HT1080 (cell line): ENCODE measurements at regions not wholly inside any gene's neighbourhood (a gene's known extent, or its start where the extent isn't known, plus 50 kb on each side); places are given as distances from the start of the nearest gene placed in this dataset.

Source experiments
- DNase-seq: peaks from one replicate; pipeline ENCODE4 v3.0.0-alpha.2; 2015; ENCODE audit warnings: low read depth

DNA sequence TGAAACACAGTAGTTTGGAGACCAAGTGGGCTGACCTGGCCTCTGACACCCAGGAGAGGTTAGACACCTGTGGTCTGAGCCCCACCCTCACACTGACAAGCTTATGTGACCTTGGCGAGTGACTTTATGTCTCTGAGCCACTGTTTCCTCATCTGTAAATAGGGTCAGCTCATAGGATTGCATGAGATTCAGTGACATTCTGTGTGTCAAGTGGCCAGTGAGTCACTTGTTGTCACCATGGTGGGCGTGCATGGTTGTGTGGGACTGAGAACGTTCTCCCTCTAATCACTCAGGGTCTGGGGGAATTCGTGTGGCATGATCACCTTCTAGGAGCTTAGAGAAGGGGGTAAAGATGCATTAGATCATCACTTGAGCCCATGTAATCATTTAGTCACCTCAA, 146.4 kb downstream of the PHETA1 start:
- no peak for DNase-seq

DNA sequence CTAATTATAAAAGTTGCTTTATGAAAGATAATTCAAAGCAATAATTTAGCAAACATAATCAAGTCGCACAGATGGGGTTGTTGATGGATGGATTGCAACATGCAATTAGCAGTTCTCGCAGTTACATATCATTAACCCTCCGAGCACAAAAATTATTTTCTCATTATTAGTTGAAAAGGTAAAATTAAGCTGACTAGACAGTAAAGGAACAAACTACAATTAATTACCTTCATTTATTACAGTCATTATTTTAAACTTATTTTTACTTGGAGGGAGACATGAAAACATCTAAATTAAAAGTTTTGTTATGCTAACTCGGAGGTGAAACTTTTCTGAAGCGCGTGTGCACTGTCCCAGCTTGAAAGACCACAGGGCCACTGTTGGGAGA, 146.9 kb downstream of the PHETA1 start:
- no peak for DNase-seq

DNA sequence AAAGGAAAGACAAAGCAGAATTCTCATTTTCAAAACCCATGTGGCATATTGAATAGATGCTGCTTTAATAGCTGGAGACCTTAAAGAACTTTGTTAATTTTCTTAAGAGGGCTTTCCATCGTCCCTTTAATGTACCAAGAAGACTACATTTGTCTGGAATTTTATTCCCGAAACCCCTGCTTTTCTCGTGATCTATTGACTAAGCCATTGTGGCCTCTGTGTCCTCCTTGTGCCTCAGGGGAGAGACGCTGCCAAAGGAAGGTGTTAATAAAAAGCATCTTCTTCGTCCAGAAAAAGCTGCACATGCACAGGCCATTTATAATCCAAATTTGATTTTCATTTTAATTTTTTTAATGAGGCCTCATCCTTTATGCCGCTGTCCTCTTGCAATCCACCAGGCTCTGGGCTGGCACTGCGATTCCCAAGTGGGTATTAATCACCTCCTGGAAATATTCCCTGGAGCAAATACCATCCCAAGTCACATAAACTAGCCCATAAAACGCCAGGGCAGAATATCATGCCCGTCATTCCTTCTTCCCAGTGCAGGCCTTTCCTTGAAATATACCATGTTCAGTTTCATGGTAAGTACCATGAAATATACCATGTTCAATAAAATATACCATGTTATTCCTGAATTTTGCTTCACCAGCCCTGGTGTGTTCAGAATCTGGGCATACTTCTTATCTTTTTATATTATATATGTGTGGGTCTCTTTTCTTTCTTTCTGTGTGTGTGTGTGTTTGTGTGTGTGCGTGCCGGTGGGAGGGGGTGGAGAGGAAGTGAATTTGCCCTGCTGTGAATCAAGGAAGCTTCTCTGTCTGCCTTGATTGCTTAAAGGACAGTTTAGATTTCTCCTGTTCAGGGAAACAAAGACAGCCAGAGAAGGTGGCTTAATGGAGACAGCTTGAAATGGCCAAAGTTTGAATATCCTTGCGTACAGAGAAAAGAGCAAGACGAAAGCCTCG, 147.6 kb downstream of the PHETA1 start:
- DNase-seq, result no peak

DNA sequence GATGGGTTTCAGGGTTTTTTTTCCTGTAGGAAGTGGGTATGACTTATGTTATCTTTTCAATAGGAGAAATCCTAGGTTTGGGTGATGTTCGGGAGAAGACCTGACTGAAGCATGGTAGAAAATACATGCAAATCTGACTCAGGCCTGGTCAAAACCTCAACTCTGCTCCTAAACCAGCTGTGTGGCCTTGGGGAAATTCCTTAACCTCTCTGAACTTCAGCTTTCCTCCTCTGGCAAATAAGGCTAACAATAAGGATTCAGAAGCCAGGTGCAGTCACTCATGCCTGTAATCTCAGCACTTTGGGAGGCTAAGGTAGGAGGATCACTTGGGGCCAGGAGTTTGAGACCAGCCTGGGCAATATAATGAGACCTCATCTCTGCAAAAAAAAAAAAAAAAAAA, 148.5 kb downstream of the PHETA1 start:
- DNase-seq, result no peak

DNA sequence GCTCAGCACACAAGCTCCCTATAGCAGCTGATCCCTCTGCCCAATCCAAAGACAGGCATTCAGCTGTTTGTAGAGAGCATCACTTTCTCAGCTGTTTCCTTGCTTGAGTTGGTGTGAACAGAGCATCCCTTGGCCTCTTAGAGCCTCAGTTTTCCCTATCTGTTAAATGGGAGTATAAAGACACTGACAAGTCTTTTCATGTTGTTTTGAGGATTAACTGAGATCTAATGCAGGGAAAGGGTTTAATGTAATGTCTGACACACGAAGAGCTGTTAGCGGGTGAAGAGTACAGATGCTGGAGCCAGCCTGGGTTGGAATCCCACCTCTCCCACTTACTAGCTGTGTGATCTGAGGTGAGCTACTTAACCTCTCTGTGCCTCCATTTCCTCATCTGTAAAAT, 149.5 kb downstream of the PHETA1 start:
- DNase-seq, result no peak

DNA sequence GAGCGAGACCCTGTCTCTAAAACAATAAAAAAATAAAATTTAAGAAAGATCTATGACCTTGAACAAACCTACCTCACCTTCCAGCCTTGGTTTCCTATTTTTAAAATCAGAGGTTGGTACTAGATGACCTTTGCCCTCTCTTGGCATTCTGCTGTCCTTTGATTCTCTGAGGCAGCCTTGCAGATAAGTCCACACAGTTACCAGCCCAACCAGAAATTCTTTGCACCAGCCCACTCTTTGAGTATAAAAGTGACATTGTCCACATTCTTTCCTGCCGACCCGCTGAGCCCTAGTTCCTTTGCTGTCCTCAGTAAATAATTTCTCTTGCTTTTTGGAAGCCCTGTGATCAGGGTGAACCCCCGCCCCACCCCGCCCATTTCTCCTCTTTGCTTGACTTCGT, 150.4 kb downstream of the PHETA1 start:
- DNase-seq, result no peak

DNA sequence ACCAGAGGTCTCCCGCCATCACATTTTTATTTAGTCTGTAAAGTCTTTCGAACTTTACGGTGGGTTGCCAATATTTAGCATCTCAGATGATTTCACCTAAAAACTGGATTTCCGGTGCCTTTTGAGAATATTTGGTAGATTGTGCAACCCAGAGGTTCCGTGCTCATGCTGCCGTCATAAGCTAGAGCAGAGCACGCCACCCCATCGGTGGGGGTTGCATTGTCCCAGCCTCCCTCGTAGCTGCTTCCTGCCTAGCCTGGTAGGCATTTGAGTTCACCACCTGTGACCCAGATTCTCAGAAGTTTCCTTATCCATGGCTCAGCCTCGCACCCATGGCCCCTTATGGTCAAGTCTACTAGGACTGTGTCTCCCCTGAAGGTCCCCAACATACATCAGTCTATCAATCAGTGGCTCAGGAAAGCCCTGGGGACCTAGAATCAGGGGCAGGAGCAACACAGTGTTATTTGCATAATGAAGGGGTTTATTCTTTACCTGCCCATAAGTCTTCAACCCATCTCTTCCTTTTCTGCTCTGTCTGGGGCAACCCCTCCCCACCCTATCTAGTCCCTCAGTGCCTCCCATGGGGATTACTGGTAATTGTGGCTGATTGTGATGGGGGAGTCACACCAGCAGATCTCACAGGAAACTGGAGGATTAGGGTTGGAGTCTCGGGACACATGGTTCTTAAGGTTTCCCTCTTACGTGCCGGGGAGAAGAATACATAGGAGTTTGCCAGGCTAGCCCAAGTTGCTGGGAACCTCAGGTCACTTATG, 152.3 kb downstream of the PHETA1 start:
- DNase-seq, result no peak

DNA sequence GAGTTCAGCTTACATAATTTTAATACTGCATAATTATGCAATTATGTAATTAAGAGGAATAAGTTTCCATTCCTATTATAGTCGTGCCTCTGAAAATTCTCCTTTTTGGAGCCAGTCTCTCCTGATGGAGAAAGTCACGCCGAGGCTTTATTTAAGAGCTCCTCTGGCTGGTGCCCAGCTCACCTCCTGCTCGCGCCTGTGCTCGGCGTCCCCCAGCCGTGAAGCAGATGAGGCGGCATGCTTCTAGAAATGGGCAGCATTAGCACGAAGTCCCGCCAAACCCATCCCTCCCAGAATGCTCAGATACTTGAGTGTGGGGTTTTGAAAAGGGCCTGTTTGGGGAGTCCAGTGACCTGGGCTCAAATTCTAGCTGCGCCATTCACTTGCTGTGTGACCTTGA, 153.0 kb downstream of the PHETA1 start:
- DNase-seq, result no peak

DNA sequence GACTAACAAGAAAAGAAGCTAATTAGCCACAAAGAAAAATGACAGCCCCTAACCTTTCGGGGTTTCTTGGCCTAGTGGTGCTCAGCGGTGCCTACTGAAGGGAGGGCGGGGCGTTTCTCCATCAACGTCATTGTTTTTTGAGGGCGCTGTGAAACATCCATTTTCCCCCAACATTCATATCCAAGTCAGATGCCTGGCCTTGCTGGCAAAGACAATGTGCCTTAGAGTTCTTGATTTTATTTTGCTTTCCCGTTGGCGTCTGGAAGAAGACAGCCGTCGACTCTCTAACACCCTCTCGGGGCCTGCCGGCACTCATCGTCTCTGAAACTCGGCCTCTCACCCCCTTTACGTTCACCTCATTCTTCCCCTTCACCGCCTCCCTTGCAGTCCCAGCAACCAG, 154.5 kb downstream of the PHETA1 start:
- no peak for DNase-seq

DNA sequence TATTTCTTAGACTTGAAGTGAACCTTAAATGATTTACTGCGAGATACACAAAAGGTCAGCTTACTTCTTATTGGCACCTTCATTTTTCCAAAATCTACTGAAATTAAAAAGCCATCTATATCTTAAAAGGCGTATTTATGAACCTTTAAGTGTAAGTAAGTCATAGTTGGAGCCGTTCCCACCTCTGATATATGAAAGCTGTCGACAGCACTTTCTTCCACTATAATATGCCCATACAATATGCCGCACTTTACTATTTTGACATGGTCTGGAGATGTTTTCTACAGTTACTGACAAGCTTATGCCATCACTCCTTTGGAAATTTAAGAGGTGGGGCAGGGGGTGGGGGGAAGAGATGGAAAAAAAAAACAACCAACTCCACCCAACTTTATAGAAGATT, 155.3 kb downstream of the PHETA1 start:
- no peak for DNase-seq

DNA sequence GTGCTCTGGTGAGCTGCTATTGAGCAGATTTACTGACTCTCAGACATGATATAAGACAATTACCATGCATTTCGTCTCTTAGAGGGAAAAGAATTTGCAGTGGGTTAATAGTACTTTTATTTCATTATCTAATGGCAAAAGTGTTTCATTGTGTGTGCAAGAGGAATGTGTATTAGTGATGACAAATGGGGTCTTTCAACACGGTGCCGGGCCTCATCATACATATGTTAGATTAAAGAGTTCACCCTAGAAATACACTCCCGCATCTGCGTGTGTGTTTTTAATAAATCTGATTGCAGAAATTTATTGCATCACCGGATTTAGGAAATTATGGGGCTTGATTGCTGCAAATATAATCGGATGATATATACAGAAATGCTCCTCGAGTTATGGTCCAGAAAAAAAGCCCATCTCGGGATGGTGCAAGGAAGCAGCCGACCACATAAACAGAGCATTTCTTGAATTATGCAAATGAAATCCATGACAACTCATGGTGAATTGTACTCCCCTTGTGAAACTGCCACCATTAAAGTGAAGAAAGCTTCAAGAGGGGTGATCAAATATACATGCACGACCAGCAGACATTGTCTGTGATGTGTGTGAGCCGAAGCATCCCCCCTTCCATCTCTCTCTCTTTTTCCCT, 156.0 kb downstream of the PHETA1 start:
- no peak for DNase-seq

DNA sequence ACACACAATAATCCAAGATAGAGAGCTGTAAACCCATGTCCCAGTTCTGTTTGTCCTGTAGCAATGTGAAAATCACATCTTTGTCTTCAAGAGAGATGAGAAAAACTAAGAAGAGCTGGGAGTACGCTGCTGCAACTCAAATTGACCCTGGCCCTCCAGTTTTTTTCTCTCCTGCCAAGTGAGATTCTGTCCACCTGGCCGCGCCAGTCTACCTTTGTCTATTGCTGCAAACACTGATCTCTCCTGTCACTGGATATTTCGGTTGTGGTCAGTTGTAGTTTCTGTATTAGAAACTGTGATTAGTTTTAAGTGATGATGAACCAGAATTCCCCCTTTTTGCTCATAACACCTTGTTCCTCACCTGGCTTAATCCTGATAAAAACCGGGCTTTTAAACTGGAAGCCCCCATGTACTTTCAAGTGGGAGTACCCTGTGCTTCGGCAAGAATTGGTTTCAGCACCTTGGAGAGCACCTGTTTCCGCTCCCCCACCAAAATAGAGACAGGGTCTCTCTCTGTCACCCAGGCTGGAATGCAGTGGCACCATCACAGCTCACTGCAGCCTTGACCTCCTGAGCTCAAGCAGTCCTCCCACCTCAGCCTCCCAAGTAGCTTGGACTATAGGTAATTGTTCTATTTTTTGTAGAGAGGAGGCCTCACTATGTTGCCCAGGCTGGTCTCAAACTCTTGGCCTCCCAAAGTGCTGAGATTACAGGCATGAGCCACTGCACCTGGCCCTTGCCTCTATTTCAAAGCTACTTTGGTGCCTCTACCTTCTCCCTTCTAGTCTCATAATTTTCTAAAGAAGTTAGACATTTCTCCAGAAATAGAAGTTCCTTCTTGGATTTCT, 156.8 kb downstream of the PHETA1 start:
- DNase-seq, result no peak

DNA sequence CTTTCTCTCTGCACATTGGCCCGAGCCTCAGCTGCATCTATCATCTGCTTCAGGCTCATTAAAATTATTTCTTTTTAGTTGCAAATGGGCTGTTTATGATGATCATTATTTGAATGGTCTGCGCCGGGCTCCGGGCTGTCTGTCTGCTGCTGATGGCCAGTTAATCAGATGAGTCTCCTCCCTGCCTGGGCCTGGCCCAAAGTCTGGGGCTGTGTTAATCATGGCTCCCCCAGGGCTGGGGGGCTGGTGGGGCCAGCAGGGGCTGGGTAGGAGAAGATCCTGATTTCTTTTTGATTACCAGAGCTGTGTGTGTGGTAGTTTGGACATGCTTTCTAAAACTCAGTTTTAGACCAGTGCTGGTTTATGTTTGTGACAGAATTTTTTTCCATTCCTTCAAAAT, 159.1 kb downstream of the PHETA1 start:
- DNase-seq, result no peak

DNA sequence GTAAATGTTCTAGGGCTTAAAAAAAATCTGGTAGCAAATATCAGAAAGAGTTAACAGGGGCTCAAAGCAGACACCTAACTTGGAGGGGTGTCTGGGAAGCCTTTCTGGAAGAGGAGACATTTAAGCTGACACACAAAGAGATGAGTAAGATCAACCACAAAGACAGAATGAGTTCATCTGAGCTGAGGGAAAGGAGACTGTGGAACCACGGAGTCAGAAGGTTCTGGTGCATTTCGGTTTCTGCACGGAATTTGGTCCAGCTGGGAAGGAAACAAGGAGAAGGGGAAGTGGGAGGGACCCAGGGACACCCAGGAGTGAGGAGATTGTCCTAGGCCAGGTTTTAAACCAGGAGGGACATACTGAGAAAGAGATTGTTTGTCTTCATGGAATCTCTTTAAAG, 161.1 kb downstream of the PHETA1 start:
- no peak for DNase-seq

DNA sequence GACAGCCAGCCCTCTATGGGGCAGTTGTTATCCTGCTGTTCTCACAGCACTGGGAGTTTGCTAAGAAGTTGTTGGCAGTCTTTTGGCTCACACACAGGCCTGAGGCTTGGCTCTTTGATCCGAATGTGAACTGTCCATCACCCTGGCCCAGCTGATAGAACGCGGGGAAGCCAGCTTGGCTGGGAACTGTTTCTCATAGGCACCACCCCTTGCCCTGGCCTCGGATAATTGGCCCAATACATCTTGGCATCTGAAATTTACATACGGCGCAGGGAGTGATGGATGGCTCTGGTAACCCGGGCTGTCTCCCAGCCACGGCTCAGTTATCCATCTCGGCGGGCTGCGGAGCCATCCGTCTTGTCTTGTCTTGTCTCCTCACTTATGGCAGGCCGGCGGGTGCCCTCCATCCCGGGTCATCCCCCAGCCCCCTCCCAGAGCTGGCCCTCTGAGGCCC, 164.1 kb downstream of the PHETA1 start:
- no peak for DNase-seq

DNA sequence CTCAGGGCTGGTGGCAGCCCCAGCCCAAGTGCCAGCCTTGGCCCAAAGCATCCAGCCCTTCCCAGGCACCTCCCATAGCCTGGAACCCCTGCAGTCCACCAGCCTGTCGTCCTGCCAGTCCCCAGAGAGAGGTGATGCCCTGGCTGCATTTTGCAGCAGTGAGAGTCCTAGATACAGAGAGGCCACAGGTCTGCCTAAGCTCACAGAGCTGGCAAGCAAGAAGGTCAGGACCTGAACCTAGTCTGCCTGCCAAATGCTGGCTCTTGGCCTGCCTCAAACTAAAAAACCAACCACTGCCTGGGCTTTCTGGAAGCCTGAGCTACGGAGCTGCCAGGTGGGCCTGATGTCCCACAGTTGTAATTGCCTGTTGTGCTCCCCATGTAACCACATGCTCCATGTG, 164.9 kb downstream of the PHETA1 start:
- DNase-seq, result no peak

DNA sequence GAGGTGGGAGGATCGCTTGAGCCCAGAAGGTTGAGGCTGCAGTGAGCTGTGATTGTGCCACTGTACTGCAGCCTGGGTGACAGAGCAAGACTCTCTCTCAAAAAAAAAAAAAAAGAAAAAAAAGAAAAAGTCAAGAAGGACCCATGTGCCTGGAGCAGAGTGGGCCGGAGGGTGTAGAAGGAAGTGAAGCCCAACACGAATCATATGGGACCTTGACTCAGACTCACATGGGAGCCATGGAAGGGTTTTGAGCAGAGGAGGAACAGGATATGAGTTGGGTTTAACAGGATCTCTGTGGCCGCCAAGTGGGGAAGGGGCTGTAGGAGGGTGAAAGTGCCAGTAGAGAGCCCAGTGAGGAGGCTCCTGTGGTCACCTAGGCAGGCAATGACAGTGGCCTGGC, 165.4 kb downstream of the PHETA1 start:
- no peak for DNase-seq

DNA sequence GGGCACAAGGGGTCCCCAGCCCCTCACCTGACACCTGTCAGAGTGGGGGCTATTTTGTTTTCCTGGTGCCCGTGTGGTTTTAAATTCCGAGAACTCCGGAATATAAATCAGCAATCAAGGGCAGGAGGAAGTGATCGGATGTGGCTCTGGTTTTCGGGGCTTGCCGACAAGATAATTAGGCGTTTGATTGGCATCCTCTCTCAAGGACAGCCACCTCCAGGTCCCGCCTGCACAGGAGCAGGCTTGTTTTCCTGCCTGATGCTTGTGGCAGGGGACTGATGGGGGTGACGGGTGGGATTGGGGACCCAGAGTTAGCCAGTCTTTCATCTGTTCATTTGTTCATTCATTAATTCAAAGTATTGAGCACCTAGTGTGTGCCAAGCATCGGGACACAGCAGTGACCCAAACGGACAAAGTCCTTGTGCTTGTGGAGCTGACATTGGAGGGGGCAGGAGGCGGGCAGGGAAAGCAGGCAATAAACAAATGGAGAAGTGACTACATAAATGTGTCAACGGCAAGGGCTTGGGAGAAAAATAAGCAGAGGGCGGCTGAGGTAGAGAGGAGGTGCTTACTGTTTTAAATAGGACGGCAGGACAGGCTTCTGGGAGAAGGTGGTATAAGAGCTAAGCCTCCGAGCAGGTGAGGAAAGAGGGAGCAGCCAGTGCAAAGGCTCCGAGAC, 166.5 kb downstream of the PHETA1 start:
- no peak for DNase-seq

DNA sequence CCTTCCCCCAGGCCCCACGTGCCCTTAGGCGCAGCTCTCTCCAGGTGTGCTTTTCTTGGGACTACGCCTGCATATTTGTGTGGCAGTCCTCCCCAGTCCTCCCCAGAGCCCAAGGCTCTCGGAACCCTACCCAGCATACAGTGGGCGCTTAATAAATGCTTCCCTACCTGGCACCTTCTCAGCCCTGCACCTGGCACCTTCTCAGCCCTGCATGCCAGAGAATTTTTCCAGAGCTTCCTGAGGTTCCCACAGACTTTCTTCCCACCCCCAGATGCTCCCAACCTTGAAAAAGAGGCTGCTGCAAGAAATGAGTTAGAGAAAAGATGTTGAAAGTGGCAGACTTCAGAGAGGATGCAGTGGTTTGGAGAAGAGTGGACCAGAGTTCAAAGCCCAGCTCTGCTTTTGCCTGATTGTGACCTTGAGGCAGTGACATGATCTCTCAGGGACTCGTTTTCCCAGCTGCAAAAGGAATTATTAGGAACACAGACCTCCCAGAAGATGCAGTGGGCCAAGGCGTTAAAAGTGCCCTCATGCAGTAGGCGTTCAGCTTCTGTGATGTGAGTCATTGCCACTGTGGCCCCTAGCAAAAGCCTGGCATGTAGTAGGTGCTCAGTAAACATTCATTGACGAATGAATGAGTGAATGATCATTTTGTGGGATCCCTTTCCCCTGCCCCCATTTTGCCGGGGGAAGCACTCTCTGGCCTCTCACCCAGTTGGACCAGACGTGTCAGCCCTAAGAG, 167.2 kb downstream of the PHETA1 start:
- no peak for DNase-seq

DNA sequence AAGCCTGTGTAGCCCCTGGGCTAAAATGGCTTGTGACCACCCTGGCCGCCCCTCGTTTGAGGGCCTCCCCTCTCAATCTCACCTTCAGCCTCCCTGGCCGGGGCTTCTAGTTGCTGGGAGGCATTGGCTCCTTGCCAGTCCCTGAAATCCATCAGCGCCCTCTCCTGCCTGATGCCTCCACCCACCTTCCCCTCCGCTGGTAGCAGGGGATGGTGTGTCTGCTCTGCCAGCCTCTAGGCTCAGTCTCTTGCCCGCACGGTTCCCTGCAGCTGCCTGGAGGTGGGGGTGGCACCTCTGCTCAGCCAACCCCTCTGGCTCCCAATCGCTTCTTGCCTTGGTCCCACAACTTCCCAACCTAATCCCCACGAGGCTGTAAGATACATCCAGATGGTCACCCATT, 167.9 kb downstream of the PHETA1 start:
- no peak for DNase-seq
